PC-9 (cell line): ENCODE measurements at regions not wholly inside any gene's neighbourhood (a gene's known extent, or its start where the extent isn't known, plus 50 kb on each side); places are given as distances from the start of the nearest gene placed in this dataset.

Experiments used
- BruUV-seq: library from RNA; stranded (reverse); fragments of 400-500 nt; replicated peaks from 2 replicates; lab custom pipeline; 2021; lab: Mats Ljungman, UMichigan
- CTCF ChIA-PET: fragments of 300-600 bp; sonication (Branson Sonifier 250); formaldehyde crosslinking; loops from one replicate; lab custom pipeline; 2022; ENCODE audit warnings: antibody characterized with exemption; lab: Charles Lee
- POLR2A ChIA-PET: fragments of 300-600 bp; sonication (Branson Sonifier 250); formaldehyde crosslinking; loops from one replicate; lab custom pipeline; 2022; ENCODE audit warnings: antibody characterized with exemption; ENCODE audit not compliant: unreplicated experiment; lab: Charles Lee
- DNase-seq, 2 experiments: peaks; one replicate each; pipeline versions ENCODE4 v3.0.0 to v3.0.0-alpha.2; 2015 to 2022; ENCODE audit warnings: mixed read lengths in 1 of 2
- H2AFZ ChIP-seq: fragments of 200-600 bp; sonication (generic); 2 replicates; pipeline ENCODE4 v1.8.1; 2017; ENCODE audit warnings: antibody characterized with exemption
- H3F3A ChIP-seq: fragments of 200-600 bp; sonication (generic); 2 replicates; pipeline ENCODE4 v1.8.1; 2017; ENCODE audit warnings: antibody characterized with exemption, mild to moderate bottlenecking, low read depth; ENCODE audit not compliant: insufficient read depth
- H3K27ac ChIP-seq: fragments of 200-600 bp; sonication (generic); 2 replicates; pipeline ENCODE4 v1.6.1; 2016; ENCODE audit warnings: mixed run types
- H3K27me3 ChIP-seq: fragments of 200-600 bp; sonication (generic); 2 replicates; pipeline ENCODE4 v1.6.1; 2016; ENCODE audit warnings: low read depth, mixed run types; ENCODE audit not compliant: insufficient read depth
- H3K36me3 ChIP-seq: fragments of 200-600 bp; sonication (generic); 2 replicates; pipeline ENCODE4 v1.6.1; 2016; ENCODE audit warnings: low read depth, mixed run types
- H3K4me1 ChIP-seq: fragments of 200-600 bp; sonication (generic); replicated peaks from 2 replicates; pipeline ENCODE4 v1.6.1; 2016; ENCODE audit warnings: mixed run types; ENCODE audit not compliant: insufficient read depth
- H3K4me2 ChIP-seq: fragments of 200-600 bp; sonication (generic); 2 replicates; pipeline ENCODE4 v1.6.1; 2017; ENCODE audit warnings: mixed run types
- H3K4me3 ChIP-seq: fragments of 200-600 bp; sonication (generic); 2 replicates; pipeline ENCODE4 v1.6.1; 2016; ENCODE audit warnings: mixed run types
- H3K79me2 ChIP-seq: fragments of 200-600 bp; sonication (generic); 2 replicates; pipeline ENCODE4 v1.6.1; 2017; ENCODE audit warnings: low read depth, mixed run types
- H3K9me2 ChIP-seq: fragments of 200-600 bp; sonication (generic); 2 replicates; pipeline ENCODE4 v1.8.1; 2017; ENCODE audit warnings: mild to moderate bottlenecking; ENCODE audit not compliant: insufficient read depth
- H3K9me3 ChIP-seq: fragments of 200-600 bp; sonication (generic); 2 replicates; pipeline ENCODE4 v1.8.1; 2016; ENCODE audit warnings: low read depth; ENCODE audit not compliant: insufficient read depth
- H4K20me1 ChIP-seq: fragments of 200-600 bp; sonication (generic); 2 replicates; pipeline ENCODE4 v1.8.1; 2017; ENCODE audit not compliant: insufficient read depth
- EZH2 ChIP-seq: fragments of 200-600 bp; sonication (generic); IDR thresholded peaks from 2 replicates; pipeline ENCODE4 v1.8.0; 2017; ENCODE audit warnings: antibody characterized with exemption, low read depth
- intact Hi-C: fragments of 100-400 bp; cut with micrococcal nuclease; formaldehyde crosslinking; loops from one replicate; pipeline ENCODE4 v1.10.0; 2022; ENCODE audit not compliant: unreplicated experiment
- TF ChIP-seq, protein P1 (sequence below): fragments of 200-600 bp; sonication (generic); conservative IDR thresholded peaks from 2 replicates; pipeline ENCODE4 v1.6.1; 2017; ENCODE audit warnings: mixed run types, antibody characterized with exemption, mild to moderate bottlenecking, moderate library complexity

DNA sequence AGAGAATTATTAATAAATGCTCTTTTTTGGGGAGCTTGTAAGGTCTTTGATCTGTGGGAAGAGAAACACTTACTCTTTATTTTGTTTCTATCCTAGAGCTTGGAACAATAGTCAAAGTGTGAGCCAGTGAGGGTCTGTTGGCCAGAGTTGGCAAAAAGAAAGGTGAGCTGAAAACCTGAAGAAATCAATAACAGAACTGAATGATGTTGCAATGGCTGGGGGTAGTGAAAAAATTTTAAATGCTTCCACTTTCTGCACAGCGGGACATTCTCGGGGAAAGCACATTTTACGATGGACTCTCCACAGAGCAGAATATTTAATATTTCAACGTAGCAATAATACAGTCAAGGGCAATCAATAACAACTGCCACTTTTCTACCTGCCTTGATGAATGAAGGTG lies 78.9 kb downstream of the SKA1 start:
- no peak for TF ChIP-seq EZH2
- TF ChIP-seq, protein P1, sequence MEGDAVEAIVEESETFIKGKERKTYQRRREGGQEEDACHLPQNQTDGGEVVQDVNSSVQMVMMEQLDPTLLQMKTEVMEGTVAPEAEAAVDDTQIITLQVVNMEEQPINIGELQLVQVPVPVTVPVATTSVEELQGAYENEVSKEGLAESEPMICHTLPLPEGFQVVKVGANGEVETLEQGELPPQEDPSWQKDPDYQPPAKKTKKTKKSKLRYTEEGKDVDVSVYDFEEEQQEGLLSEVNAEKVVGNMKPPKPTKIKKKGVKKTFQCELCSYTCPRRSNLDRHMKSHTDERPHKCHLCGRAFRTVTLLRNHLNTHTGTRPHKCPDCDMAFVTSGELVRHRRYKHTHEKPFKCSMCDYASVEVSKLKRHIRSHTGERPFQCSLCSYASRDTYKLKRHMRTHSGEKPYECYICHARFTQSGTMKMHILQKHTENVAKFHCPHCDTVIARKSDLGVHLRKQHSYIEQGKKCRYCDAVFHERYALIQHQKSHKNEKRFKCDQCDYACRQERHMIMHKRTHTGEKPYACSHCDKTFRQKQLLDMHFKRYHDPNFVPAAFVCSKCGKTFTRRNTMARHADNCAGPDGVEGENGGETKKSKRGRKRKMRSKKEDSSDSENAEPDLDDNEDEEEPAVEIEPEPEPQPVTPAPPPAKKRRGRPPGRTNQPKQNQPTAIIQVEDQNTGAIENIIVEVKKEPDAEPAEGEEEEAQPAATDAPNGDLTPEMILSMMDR = no peak
- Histone ChIP-seq H3K27me3 (no peaks in the 10 kb centered on the region), H3K9me3 (no peaks in the 10 kb centered on the region), H4K20me1 (no peaks in the 10 kb centered on the region), H3K79me2 (no peaks in the 10 kb centered on the region), H2AFZ (no peak overlapping the region), H3K4me1 (no peaks in the 10 kb centered on the region), H3K9me2 (no peaks in the 10 kb centered on the region), H3K27ac (no peak overlapping the region), H3K4me3 (no peak overlapping the region), H3K36me3 (no peaks in the 10 kb centered on the region), H3F3A (no peaks in the 10 kb centered on the region), H3K4me2 (no peak overlapping the region)
- intact Hi-C loops = no loop called here
- no peak for DNase-seq
- BruUV-seq = no TSS peak
- CTCF ChIA-PET = no interaction called here
- POLR2A ChIA-PET = no interaction called here

DNA sequence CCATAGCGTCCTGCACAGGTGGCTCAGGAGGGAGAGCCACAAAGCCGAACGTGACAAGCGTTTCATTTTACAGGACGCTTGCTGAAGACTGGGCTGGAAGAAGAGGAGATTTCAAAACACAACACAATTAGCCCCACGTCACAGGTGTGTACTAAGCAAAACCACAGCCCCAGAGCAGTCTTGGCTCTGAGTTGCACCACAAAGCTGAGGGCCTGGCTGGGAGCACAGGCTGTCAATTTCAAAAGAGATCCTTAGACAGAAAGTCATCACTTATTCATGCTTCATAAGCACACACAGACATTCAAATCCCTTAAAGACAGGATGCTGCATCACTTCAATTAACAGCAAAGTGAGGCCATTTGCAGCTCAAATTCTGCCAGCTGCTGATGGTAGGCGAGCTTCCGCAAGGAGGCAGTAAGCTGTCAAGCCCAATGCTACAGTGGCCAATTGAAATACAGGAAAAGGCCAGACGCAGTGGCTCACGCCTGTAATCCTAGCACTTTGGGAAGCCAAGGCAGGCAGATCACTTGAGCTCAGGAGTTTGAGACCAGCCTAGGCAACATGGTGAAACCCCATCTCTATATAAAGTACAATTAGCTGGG lies 79.6 kb downstream of the SKA1 start:
- TF ChIP-seq, protein P1 = no peak
- TF ChIP-seq EZH2 = no peak
- H3K27me3 ChIP-seq = no peaks in the 10 kb centered on the region
- no peaks in the 10 kb centered on the region for H3F3A ChIP-seq
- no peak for DNase-seq
- H3K9me2 ChIP-seq = no peaks in the 10 kb centered on the region
- H3K4me3 ChIP-seq = no peak overlapping the region
- ChIA-PET POLR2A (no interaction called here), CTCF (no interaction called here)
- H3K79me2 ChIP-seq = no peaks in the 10 kb centered on the region
- H3K9me3 ChIP-seq = no peaks in the 10 kb centered on the region
- no peaks in the 10 kb centered on the region for H3K36me3 ChIP-seq
- H3K27ac ChIP-seq = no peak overlapping the region
- intact Hi-C loops = no loop called here
- no TSS peak for BruUV-seq
- H4K20me1 ChIP-seq = no peaks in the 10 kb centered on the region
- H3K4me1 ChIP-seq = no peaks in the 10 kb centered on the region
- no peak overlapping the region for H2AFZ ChIP-seq
- H3K4me2 ChIP-seq = no peak overlapping the region

DNA sequence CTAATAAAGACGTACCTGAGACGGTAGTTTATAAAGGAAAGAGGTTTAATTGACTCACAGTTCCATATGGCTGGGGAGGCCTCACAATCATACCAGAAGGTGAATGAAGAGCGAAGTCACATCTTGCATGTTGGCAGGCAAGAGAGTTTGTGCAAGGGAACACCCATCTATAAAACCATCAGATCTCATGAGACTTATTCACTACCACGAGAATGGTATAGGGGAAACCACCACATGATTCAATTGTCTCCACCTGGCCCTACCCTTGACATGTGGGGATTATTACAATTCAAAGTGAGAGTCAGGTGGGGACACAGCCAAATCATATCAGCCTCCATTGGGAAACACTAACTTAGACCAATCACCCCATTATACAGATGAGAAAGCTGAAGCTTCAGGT lies 81.4 kb downstream of the SKA1 start:
- Histone ChIP-seq H3K4me3 (no peak overlapping the region), H3K9me2 (no peaks in the 10 kb centered on the region), H2AFZ (no peak overlapping the region), H3K36me3 (no peaks in the 10 kb centered on the region), H3K4me1 (no peaks in the 10 kb centered on the region), H3K9me3 (no peaks in the 10 kb centered on the region), H3K79me2 (no peaks in the 10 kb centered on the region), H3K27ac (no peak overlapping the region), H3F3A (no peaks in the 10 kb centered on the region), H3K27me3 (no peaks in the 10 kb centered on the region), H3K4me2 (no peak overlapping the region), H4K20me1 (no peaks in the 10 kb centered on the region)
- TF ChIP-seq, protein P1 = no peak
- TF ChIP-seq EZH2 = no peak
- no peak for DNase-seq
- ChIA-PET POLR2A (no interaction called here), CTCF (no interaction called here)
- intact Hi-C loops = no loop called here
- BruUV-seq = no TSS peak
